HG03520 (cell line): ENCODE measurements at regions not wholly inside any gene's neighbourhood (a gene's known extent, or its start where the extent isn't known, plus 50 kb on each side); places are given as distances from the start of the nearest gene placed in this dataset.
"Not testable (repeated sequence)": the region's sequence is repeated elsewhere in the genome, so short reads cannot be mapped to it uniquely, and the experiment has no call there.

Experiments
- ATAC-seq: cut with Tn5 transposase; IDR thresholded peaks from one replicate; pipeline ENCODE4 v1.9.1; 2021; ENCODE audit warnings: mild to moderate bottlenecking, moderate library complexity; ENCODE audit not compliant: unreplicated experiment

GRCh38 chr4:123535037-123535748, 138.6 kb downstream of the SPRY1 start:
- no peak for ATAC-seq

GRCh38 chr4:123536225-123536624, 139.6 kb downstream of the SPRY1 start:
- ATAC-seq: no peak

GRCh38 chr4:123537906-123538402, 141.4 kb downstream of the SPRY1 start:
- not testable (repeated sequence) for ATAC-seq

GRCh38 chr4:123545667-123546572, 149.3 kb downstream of the SPRY1 start:
- no peak for ATAC-seq

DNA sequence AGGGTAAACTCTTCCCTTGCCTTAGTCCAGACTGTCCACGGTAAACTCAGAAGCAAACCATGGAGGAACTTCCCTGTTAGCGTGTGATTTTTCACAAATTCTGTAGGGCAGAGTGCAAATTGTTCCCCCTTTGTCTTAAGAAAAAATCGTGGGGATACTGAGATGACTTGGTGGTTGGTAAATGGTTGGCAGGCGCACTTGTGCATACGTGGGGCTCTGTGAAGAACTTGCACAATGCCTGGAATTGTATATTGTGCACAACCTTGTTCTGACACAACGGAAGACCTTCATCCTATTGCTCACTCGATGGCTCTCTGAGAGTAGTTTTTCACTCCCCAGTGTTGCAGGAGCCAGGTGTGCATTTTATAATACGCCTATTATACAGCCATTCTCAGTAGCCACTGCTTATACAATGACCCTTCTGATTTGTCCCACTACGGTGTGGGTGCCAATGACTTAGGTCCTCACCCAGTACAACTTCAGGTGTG, 150.0 kb downstream of the SPRY1 start:
- ATAC-seq: no peak

- no peak for ATAC-seq
These were observed 150.9 kb downstream of the SPRY1 start for GRCh38 chr4:123547216-123548165.

DNA sequence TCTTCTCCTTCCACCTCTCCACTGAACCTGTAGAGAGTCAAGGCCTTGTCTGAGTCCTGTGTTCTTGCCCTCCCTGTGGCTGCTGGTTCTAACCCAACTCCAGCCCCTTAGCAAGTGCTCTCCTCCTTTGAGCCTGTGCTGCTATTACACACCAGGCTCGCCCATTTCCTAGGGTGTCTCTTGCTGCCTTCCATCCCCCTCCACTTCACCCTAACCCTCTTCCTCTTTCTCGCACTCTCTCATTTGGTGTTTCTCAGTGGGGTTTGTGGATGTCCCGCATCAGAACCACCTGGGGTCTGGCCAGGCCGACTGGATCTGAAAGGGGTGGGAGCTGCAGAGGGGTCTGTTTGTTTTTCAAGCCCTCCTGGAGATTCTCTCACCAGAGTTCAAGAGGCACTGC, 156.7 kb downstream of the SPRY1 start:
- ATAC-seq: no peak

DNA sequence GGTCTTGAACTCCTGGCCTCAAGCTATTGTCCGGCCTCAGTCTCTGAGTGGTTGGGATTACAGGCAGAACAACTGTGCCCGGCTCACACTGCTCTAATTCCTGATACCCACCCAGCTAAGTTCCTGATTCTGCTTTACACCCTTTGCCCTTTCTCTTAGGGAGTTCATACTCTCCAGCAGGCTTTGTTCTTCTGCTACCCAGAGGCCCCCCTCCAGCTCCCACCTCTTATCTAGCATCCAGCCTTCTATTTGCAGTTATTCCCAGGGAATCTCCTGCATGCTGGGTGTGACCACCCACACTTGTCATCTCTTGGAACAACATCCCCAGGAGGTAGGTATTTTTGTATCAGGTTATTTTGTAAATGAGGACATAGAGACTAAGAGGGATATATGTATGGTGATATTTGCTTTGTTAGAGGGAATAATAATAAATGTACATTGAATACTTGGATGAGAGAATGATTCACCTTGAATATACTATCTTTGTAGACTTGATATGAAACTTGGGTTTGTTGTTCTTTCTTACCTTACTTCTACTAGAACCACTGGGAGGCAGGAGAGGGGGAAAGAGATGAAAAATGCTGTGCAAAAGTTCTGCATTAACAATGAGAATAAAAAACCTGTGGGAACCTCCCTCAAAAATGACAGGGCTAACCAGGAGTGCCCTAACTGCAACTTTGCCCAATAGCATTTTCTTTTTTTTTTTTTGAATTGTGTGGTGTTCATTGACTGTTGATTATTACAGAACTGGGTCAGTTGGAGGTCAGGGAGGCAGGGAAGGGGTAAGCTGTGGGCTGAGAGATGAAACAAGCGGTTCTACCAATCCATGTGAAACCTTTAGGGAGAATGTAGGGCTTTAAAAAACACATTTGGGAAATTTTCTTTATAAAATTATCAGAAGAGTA, 157.4 kb downstream of the SPRY1 start:
- ATAC-seq: no peak

GRCh38 chr4:123554801-123555232, 158.2 kb downstream of the SPRY1 start:
- ATAC-seq: no peak

- no peak for ATAC-seq
These were observed 158.7 kb downstream of the SPRY1 start for GRCh38 chr4:123555233-123555806.

- no peak for ATAC-seq
These were observed 159.2 kb downstream of the SPRY1 start for GRCh38 chr4:123555807-123556273.

GRCh38 chr4:123556526-123556925, 159.9 kb downstream of the SPRY1 start:
- no peak for ATAC-seq

DNA sequence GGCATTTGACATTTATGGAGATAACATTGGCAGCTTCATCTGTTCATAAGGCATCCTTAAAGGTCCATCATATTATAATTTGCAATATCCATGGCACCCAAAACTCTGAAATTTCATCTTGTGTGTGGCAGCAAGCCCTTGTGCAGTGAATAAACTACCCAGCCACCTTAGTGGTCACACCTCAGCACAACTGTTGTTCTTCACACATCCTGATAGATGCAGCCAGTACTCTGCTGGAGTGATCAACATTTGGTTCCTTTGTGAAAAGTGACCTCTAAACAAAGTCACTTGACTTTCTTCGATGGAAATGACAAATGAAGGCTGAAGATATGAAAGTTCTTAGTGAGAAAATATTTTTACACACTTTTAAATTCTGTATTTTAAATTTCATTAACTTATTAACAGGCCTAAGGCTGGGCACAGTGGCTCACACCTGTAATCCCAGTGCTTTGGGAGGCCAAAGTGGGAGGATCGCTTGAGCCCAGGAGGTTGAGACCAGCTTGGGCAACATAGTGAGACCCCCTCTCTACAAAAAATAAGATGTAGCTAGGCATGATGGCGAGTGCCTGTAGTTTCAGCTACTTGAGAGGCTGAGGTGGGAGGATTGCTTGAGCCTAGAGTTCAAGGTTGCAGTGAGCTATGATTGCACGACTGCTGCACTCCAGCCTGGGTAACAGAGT, 161.4 kb downstream of the SPRY1 start:
- no peak for ATAC-seq

DNA sequence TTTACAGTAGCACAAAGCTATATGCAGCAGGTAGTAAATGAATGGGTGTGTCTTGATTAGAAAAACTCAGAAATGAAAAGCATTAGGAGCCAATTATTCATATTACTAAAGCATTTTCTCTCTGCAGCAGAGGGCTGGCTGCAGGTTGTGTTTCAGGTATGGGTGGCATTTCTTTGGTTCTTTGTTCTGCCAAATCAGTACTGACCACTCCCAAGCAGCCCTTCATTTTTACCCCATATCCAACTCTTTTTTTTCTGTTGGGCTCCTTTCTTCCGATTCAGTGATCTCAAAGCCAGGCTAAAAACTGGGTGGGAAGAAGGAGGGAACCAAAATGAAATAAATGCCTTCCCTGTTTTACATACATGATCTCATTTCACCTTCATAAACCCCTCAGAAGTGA, 162.3 kb downstream of the SPRY1 start:
- ATAC-seq: no peak

DNA sequence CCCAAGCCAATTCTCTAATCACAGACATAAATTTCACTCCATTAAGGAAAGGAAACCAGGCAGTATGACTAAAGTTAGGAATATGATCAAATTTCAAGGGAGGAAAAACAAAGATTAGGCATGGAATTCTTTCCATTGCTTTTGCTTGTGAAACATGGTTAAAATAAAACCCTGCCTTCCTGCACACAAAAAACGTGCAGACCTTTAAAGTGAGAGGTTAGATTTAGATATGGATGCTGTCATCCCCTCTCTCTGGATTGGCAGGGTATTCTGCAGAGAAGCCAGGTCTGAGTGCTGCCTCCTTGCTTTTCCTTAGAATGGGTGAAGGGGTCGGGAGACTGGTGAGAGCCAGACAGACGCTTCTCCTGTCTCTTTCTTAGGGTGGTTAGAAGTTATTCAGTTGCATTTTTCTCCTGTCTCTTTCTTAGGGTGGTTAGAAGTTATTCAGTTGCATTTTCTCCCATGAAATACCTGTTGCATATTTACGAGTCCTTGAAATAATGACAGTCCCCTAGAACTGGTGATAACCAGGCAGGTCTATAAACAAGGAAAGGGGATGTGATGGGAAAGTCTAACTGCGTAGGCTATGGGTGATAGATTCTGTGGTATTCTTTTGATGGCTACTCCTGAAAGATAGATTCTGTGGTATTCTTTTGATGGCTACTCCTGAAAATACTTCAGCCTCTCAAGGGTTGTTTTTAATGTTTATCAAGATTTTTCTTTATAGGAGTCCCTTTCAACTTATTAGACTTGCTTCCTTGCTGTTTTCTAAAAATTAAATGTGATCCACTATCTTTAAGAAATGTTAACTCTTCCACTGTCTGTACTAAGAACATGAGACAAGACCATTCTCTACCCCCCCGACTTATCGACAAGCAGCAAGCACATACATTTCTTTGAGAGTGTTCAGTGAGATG, 163.6 kb downstream of the SPRY1 start:
- ATAC-seq: no peak

DNA sequence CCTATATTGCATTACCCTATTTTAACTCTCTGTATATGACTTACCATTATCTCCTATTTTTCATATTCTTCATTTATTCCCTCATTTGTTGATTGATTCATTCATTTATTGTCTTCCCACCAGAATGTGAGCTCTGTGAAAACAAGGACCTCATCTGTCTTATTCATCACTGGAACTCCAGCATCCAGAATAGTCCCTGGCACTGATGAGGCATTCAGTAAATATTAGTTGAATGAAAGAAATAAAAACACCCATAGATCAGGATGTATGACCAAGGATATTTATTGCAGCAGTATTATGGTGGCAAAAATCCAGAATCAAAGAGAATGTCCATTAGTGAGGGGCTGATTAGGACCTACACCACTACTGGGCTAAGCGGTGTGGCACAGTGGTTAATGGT, 164.9 kb downstream of the SPRY1 start:
- no peak for ATAC-seq

- ATAC-seq: no peak
These were observed 166.6 kb downstream of the SPRY1 start for GRCh38 chr4:123562994-123563750.
